AG04449 (cell line): ENCODE measurements at regions not wholly inside any gene's neighbourhood (a gene's known extent, or its start where the extent isn't known, plus 50 kb on each side); places are given as distances from the start of the nearest gene placed in this dataset.

Experiments
- CTCF ChIA-PET: fragments of 350-600 bp; formaldehyde crosslinking; extraction: SDS; loops from one replicate; lab custom pipeline; 2021; ENCODE audit warnings: antibody characterized with exemption; lab: Yijun Ruan, JAX
- POLR2A ChIA-PET: fragments of 400-600, 350-600 bp; formaldehyde crosslinking; extraction: SDS; loops from one replicate; lab custom pipeline; 2020; ENCODE audit warnings: antibody characterized with exemption, inconsistent platforms; lab: Yijun Ruan, JAX
- DNase-seq: peaks from one replicate; pipeline ENCODE4 v3.0.0-alpha.2; 2010; ENCODE audit warnings: low read depth, low spot score
- H3K4me3 ChIP-seq: 2 replicates; pipeline ENCODE4 v1.5.1; 2011; ENCODE audit warnings: low read depth, mild to moderate bottlenecking, control low read depth, low read length
- TF ChIP-seq, protein P1 (sequence below): IDR thresholded peaks from one replicate; pipeline ENCODE4 v1.5.1; 2011; ENCODE audit warnings: mild to moderate bottlenecking, moderate library complexity, low read length, control low read depth, inconsistent platforms; ENCODE audit not compliant: insufficient read depth; ENCODE audit errors: missing control alignments

DNA sequence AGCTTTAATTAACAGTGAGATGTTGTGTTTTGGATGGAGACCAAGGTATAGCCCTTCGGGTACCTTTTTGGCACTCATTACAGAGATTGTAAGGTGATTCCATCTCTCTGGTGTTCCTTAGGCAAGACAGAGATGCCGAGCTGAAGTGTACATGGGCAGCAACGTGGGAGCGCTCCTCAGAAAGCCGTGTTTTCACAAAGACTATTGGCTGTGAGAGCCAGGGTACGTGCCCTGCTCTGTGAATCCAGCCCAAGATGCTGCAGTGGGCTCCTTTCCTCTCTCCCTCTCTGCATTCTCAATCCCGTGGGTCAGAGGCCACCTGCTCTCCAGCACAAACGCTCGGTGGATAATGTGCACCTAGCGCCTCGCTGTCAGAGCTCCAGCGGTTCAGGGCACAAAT is 203.0 kb upstream of the EPHA4 start:
- no peak for DNase-seq
- H3K4me3 ChIP-seq: no peak overlapping the region
- CTCF ChIA-PET: no interaction called here
- TF ChIP-seq, protein P1, sequence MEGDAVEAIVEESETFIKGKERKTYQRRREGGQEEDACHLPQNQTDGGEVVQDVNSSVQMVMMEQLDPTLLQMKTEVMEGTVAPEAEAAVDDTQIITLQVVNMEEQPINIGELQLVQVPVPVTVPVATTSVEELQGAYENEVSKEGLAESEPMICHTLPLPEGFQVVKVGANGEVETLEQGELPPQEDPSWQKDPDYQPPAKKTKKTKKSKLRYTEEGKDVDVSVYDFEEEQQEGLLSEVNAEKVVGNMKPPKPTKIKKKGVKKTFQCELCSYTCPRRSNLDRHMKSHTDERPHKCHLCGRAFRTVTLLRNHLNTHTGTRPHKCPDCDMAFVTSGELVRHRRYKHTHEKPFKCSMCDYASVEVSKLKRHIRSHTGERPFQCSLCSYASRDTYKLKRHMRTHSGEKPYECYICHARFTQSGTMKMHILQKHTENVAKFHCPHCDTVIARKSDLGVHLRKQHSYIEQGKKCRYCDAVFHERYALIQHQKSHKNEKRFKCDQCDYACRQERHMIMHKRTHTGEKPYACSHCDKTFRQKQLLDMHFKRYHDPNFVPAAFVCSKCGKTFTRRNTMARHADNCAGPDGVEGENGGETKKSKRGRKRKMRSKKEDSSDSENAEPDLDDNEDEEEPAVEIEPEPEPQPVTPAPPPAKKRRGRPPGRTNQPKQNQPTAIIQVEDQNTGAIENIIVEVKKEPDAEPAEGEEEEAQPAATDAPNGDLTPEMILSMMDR: no peak
- POLR2A ChIA-PET: no interaction called here

DNA sequence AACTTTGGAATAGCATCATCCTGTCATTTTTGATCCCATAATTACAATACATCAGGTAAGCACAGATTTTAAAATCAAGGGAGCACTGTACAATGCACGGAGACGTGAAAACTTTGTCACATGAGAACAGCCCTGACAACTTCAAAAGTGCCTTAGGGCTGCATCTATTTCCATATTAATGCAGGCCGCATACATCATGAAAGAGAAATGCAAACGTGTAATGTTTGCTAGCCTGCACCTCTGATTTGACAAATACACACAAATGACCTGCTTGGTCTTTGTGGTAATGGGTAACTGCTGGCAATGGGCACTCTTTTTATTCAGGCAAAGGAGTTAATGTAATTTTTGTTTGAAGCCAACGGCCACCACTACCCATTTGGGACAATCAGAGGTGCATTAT is 202.0 kb upstream of the EPHA4 start:
- POLR2A ChIA-PET: no interaction called here
- no peak overlapping the region for H3K4me3 ChIP-seq
- TF ChIP-seq, protein P1: no peak
- CTCF ChIA-PET: no interaction called here
- DNase-seq: no peak

DNA sequence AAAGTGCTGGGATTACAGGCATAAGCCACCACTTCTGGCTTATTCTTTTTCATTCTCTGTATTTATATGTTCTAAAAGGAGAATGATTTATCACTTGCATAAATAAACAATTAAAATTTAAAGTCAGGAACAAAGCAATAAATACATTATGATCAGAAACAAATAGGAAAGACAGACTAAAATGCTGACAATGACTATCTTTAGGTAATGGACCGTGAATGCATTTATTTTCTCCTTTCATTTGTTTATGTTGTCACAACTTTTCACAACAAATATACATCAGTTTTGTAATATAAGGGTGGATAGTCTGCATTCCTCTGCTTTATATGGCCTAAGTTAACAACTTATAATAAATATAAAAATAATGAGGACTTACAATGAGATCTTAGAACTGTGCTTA is 199.2 kb upstream of the EPHA4 start:
- TF ChIP-seq, protein P1: no peak
- DNase-seq: no peak
- CTCF ChIA-PET: no interaction called here
- H3K4me3 ChIP-seq: no peak overlapping the region
- POLR2A ChIA-PET: no interaction called here

DNA sequence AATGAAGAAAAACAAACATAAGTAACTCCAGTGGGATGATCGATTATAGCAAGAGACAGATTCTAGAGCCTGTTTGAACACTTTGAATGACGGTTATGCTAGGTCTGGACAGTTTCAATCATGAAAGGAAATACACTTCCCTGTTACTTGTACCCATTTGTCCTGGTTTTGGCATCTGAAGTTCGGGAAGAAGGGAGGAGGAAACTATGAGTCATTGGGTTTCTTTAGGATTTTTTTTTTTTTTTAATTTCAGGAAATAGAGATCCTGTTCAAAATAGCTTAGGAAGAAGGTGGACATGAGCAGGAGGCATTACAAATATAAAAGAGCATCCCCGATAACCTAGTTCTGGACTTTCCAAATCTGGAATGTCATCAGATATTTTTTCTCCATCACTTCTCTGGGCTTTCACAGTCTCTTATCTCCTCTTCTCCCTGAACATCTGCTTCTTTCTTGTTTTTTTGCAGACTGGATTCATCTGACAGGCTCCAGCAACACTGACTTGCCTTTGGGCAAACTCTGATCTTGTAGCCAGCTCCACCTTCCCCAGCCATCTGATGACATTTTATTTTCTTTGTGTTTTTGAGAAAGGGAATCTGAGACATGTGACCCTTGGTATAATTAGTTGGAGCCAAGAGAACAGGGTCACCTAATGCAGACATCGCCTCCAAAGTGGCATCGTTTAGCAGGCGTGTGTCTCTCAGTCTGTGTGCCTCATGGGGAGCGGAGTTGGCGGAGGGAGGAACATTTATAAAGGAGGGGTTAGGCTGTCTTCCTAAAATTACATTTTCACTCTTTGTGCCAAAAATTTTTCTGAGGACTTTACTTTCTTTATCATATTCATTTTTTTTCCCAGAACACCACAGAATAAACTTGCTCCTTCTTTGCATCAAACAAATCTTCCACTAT is 195.3 kb upstream of the EPHA4 start:
- ChIA-PET POLR2A (no interaction called here), CTCF (no interaction called here)
- H3K4me3 ChIP-seq: no peak overlapping the region
- DNase-seq: no peak
- TF ChIP-seq, protein P1: no peak

DNA sequence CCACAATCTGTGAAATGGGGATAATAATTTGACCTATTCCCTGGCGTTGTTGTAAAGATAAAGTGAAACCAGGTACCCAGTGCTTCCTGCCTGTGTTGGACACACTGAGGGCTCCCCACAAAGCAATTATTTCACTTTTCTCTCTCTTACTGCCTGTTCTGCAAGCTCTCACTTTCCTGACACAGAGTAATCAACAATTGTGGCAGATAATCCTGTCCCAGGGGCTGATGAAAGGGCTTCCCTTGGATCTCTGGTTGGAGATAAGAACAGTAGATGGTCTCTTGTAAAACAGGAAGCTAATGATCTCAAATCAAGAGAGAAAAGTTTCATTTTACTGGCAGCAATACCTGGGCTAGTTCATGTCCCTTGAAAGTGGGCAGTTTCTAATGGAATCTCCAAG is 190.4 kb upstream of the EPHA4 start:
- ChIA-PET CTCF (no interaction called here), POLR2A (no interaction called here)
- TF ChIP-seq, protein P1: no peak
- H3K4me3 ChIP-seq: no peak overlapping the region
- no peak for DNase-seq

DNA sequence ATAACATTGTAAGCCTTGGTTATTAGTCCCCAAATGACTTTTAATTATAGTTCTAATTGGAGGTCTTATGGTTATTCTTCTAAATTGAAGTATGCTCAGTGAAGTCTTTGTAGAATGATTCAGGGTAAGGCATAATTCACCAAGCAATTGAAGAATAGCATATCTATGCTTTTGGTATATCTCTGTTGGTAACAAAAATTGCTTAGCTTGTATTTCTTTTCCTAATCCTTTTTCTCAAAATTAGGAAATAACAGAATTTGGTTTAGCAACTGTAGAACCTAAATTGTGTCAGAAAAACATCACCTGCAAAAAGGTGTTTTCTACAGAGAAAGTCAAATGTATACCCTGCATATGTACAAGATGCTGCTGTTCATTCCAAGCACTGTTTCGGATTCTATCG is 189.2 kb upstream of the EPHA4 start:
- H3K4me3 ChIP-seq: no peak overlapping the region
- ChIA-PET POLR2A (no interaction called here), CTCF (no interaction called here)
- DNase-seq: no peak
- TF ChIP-seq, protein P1: no peak
